Thyroid gland (tissue), 4 donors: ENCODE measurements at regions not wholly inside any gene's neighbourhood (a gene's known extent, or its start where the extent isn't known, plus 50 kb on each side); places are given as distances from the start of the nearest gene placed in this dataset.

Source experiments
- CTCF ChIP-seq, 6 experiments: fragments of 200-600 bp in 3 of 6; fragments of 450-650 bp in 3 of 6; sonication (generic) in 3 of 6; IDR thresholded peaks; one replicate each; pipeline ENCODE4 v1.5.1; 2016 to 2019; ENCODE audit warnings: antibody characterized with exemption in 6 of 6, mild to moderate bottlenecking in 2 of 6, inconsistent platforms in 1 of 6, moderate library complexity in 1 of 6
- POLR2A ChIP-seq, 2 donors: fragments of 450-650 bp; IDR thresholded peaks; one replicate each; pipeline ENCODE4 v1.6.1; 2017; ENCODE audit warnings: antibody characterized with exemption in 2 of 2, mild to moderate bottlenecking in 2 of 2, moderate library complexity in 1 of 2

- TF ChIP-seq CTCF (IDR thresholded peaks at IDR 0.05) = no peak
- no peak for TF ChIP-seq POLR2A (IDR thresholded peaks at IDR 0.05)
Measured at GRCh38 chr16:73480381-73480780, 432.5 kb upstream of the ZFHX3 start.
